ENCODE measurements at regions not wholly inside any gene's neighbourhood (a gene's known extent, or its start where the extent isn't known, plus 50 kb on each side); places are given as distances from the start of the nearest gene placed in this dataset.

DNA sequence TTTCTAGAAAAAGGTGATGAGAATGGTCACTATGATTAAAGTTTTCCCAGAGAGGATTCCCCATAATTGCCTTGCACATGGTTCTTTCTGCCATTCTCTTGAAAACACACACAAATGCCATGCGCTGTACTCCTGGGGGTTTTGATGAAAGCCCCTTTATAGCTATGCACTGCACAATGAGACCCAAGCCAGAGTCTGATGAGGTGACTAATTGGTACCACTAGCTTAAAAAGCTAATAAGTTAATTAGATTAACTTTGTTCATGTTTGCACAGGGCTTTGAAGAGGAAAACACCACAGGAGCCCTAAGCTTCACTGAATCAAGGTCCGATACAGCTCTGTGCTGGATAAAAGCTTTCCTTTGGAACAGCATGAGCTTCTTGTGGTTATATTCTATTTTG is 132.2 kb downstream of the NKX6-1 start:
- TF ChIP-seq, protein P1, sequence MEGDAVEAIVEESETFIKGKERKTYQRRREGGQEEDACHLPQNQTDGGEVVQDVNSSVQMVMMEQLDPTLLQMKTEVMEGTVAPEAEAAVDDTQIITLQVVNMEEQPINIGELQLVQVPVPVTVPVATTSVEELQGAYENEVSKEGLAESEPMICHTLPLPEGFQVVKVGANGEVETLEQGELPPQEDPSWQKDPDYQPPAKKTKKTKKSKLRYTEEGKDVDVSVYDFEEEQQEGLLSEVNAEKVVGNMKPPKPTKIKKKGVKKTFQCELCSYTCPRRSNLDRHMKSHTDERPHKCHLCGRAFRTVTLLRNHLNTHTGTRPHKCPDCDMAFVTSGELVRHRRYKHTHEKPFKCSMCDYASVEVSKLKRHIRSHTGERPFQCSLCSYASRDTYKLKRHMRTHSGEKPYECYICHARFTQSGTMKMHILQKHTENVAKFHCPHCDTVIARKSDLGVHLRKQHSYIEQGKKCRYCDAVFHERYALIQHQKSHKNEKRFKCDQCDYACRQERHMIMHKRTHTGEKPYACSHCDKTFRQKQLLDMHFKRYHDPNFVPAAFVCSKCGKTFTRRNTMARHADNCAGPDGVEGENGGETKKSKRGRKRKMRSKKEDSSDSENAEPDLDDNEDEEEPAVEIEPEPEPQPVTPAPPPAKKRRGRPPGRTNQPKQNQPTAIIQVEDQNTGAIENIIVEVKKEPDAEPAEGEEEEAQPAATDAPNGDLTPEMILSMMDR (IDR thresholded peaks at IDR 0.05; ENCODE audit: insufficient read depth, low read length, poor library complexity, severe bottlenecking), result no peak
- no peak for TF ChIP-seq EZH2phosphoT487 (conservative IDR thresholded peaks at IDR 0.05; ENCODE audit: low read length)

Data from SU-DHL-6 (cell line).